ENCODE measurements at regions not wholly inside any gene's neighbourhood (a gene's known extent, or its start where the extent isn't known, plus 50 kb on each side); places are given as distances from the start of the nearest gene placed in this dataset.

- 80% methylated on average over 2 of the region's 3 CpGs for WGBS (ENCODE audit: insufficient coverage)
- no peak overlapping the region for H3K27ac ChIP-seq (ENCODE audit: low read depth in 1 of 2, low read length in 2 of 2)
Observed at GRCh38 chr18:57890266-57890665, 87.2 kb upstream of the ATP8B1 start.

GRCh38 chr18:57889841-57890240 is 86.7 kb upstream of the ATP8B1 start:
- Mint-ChIP-seq H3K36me3 (no peaks in the 10 kb centered on the region), H3K27ac (no peak overlapping the region), H3K4me3 (no peak overlapping the region), H3K9me3 (peaks cover 0 to 26% (median 14%) of the 10 kb centered on the region in 7 donors), H3K27me3 (ENCODE audit: low read depth in 3 of 3) (peaks cover 0 to 5% (median 4%) of the 10 kb centered on the region in 3 donors), H3K4me1 (no peaks in the 10 kb centered on the region)
- Histone ChIP-seq H3K9me3 (replicated peaks in 1 of 2; ENCODE audit: control insufficient read depth in 1 of 2, insufficient read depth in 1 of 2, low read length in 2 of 2) (peaks cover 6 to 24% of the 10 kb centered on the region in 2 donors), H3K27ac (ENCODE audit: low read depth in 1 of 2, low read length in 2 of 2) (no peak overlapping the region), H3K36me3 (replicated peaks in 1 of 2; ENCODE audit: control insufficient read depth in 1 of 2, insufficient read depth in 2 of 2, low read length in 2 of 2) (no peaks in the 10 kb centered on the region), H2AFZ (ENCODE audit: insufficient read depth, low read depth, low read length, poor library complexity, severe bottlenecking) (no peak overlapping the region), H3K4me1 (ENCODE audit: control insufficient read depth in 1 of 2, insufficient read depth in 2 of 2, low read length in 2 of 2) (no peaks in the 10 kb centered on the region), H3K4me3 (replicated peaks in 1 of 3; ENCODE audit: low read depth in 2 of 3, low read length in 3 of 3) (no peak overlapping the region), H3K9ac (ENCODE audit: insufficient read depth, low read length, poor library complexity, severe bottlenecking) (no peak overlapping the region), H4K20me1 (ENCODE audit: insufficient read depth, low read length) (no peaks in the 10 kb centered on the region), H3K79me2 (ENCODE audit: insufficient read depth, low read length) (no peaks in the 10 kb centered on the region), H3K4me2 (replicated peaks; ENCODE audit: extremely low read depth, low read length, poor library complexity, severe bottlenecking) (no peak overlapping the region), H3K27me3 (ENCODE audit: control insufficient read depth in 2 of 2, insufficient read depth in 2 of 2, low read length in 2 of 2) (no peaks in the 10 kb centered on the region)
- intact Hi-C loops (cut with micrococcal nuclease), result loop anchor here in 1 of 2 donors (5.0 kb wide), 1 partner anchor 247 kb away; no protein-coding TSS in a partner anchor
- DNase-seq, result no peak
- no CpG with 5 or more reads among the region's 1 CpG for WGBS (ENCODE audit: insufficient coverage)
- no peak for TF ChIP-seq CTCF (IDR thresholded peaks at IDR 0.05)

More at GRCh38 chr18:57890266-57890665, 87.2 kb upstream of the ATP8B1 start:
- Mint-ChIP-seq H3K9me3 (peaks cover 0 to 26% (median 16%) of the 10 kb centered on the region in 7 donors), H3K27me3 (ENCODE audit: low read depth in 3 of 3) (peaks cover 0 to 8% (median 4%) of the 10 kb centered on the region in 3 donors), H3K36me3 (no peaks in the 10 kb centered on the region), H3K4me3 (no peak overlapping the region), H3K27ac (no peak overlapping the region), H3K4me1 (no peaks in the 10 kb centered on the region)
- Histone ChIP-seq H3K9ac (ENCODE audit: insufficient read depth, low read length, poor library complexity, severe bottlenecking) (no peak overlapping the region), H3K9me3 (replicated peaks in 1 of 2; ENCODE audit: control insufficient read depth in 1 of 2, insufficient read depth in 1 of 2, low read length in 2 of 2) (peaks cover 6 to 27% of the 10 kb centered on the region in 2 donors), H4K20me1 (ENCODE audit: insufficient read depth, low read length) (no peaks in the 10 kb centered on the region), H3K4me2 (replicated peaks; ENCODE audit: extremely low read depth, low read length, poor library complexity, severe bottlenecking) (no peak overlapping the region), H3K36me3 (replicated peaks in 1 of 2; ENCODE audit: control insufficient read depth in 1 of 2, insufficient read depth in 2 of 2, low read length in 2 of 2) (no peaks in the 10 kb centered on the region), H3K79me2 (ENCODE audit: insufficient read depth, low read length) (no peaks in the 10 kb centered on the region), H2AFZ (ENCODE audit: insufficient read depth, low read depth, low read length, poor library complexity, severe bottlenecking) (no peak overlapping the region), H3K27me3 (ENCODE audit: control insufficient read depth in 2 of 2, insufficient read depth in 2 of 2, low read length in 2 of 2) (no peaks in the 10 kb centered on the region), H3K4me1 (ENCODE audit: control insufficient read depth in 1 of 2, insufficient read depth in 2 of 2, low read length in 2 of 2) (no peaks in the 10 kb centered on the region), H3K4me3 (replicated peaks in 1 of 3; ENCODE audit: low read depth in 2 of 3, low read length in 3 of 3) (no peak overlapping the region)
- intact Hi-C loops (cut with micrococcal nuclease), result no loop called here
- no peak for TF ChIP-seq CTCF (IDR thresholded peaks at IDR 0.05)
- DNase-seq, result no peak
